GM12874 (cell line): ENCODE measurements at regions not wholly inside any gene's neighbourhood (a gene's known extent, or its start where the extent isn't known, plus 50 kb on each side); places are given as distances from the start of the nearest gene placed in this dataset.

ENCODE experiments used
- CTCF ChIP-seq: IDR thresholded peaks from 2 replicates; pipeline ENCODE4 v1.5.1; 2011; ENCODE audit warnings: low read depth, mild to moderate bottlenecking, control low read depth, low read length, moderate library complexity; ENCODE audit not compliant: insufficient read depth

GRCh38 chr6:67224989-67225388, 1410.1 kb upstream of the ADGRB3 start:
- no peak for TF ChIP-seq CTCF

- TF ChIP-seq CTCF = no peak
These were observed 1413.9 kb upstream of the ADGRB3 start for GRCh38 chr6:67221226-67221625.

- TF ChIP-seq CTCF = no peak
These were observed 1415.7 kb upstream of the ADGRB3 start for GRCh38 chr6:67219346-67219745.

GRCh38 chr6:67212584-67212983, 1422.5 kb upstream of the ADGRB3 start:
- TF ChIP-seq CTCF = no peak

GRCh38 chr6:67210450-67210849, 1424.6 kb upstream of the ADGRB3 start:
- TF ChIP-seq CTCF = no peak

GRCh38 chr6:67201563-67201962, 1433.5 kb upstream of the ADGRB3 start:
- no peak for TF ChIP-seq CTCF

- TF ChIP-seq CTCF = no peak
These were observed 1434.3 kb upstream of the ADGRB3 start for GRCh38 chr6:67200626-67201403.
